ENCODE measurements at regions not wholly inside any gene's neighbourhood (a gene's known extent, or its start where the extent isn't known, plus 50 kb on each side); places are given as distances from the start of the nearest gene placed in this dataset.

DNA sequence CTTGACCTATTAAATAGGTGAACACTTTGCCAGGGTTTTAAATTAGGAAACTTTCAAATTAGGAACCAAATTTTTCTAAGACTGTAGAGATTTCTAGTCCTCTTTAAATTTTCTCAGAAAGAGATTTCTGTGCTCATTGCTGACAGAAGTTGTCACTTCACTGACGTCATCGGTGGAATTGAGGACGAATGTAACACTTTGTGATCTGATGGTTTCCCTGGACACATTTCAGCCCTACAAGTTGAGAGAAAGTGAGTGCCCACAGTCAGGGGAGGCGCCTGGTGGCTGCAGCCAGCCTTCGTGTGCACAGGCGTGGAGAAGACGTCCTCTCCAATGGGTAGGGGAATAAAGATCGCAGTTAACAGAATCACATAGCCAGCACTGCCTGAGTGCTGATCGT lies 396.5 kb upstream of the TSHZ3 start:
- H3K36me3 Mint-ChIP-seq (ENCODE audit: low read depth) = no peaks in the 10 kb centered on the region
- H3K4me3 Mint-ChIP-seq = no peak overlapping the region
- H3K4me1 Mint-ChIP-seq (ENCODE audit: low read depth) = no peaks in the 10 kb centered on the region
- H3K27ac Mint-ChIP-seq = no peak overlapping the region
- H3K27me3 Mint-ChIP-seq = no peaks in the 10 kb centered on the region
- no peaks in the 10 kb centered on the region for H3K9me3 Mint-ChIP-seq

DNA sequence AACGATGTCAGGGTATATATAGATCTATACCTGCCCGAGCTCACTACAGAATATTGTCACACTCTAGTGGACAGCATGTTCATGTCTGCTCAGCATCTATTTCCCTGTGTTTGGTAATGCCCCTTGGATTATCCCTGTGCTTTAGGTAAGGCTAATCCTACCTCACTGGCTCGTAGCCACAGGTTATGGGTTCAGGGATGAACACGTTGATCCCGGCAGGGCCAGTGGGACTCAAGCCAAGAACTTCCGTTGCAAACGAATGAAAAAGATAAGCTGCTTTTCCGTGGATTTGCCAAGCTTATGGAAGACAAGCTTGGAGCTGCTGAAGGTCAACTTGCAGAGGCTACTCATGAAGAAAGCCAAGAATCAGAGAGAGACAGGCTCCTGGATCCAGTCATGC lies 400.0 kb upstream of the TSHZ3 start:
- no peaks in the 10 kb centered on the region for H3K9me3 Mint-ChIP-seq
- H3K4me3 Mint-ChIP-seq = no peak overlapping the region
- no peak overlapping the region for H3K27ac Mint-ChIP-seq
- no peaks in the 10 kb centered on the region for H3K36me3 Mint-ChIP-seq (ENCODE audit: low read depth)
- H3K27me3 Mint-ChIP-seq = no peaks in the 10 kb centered on the region
- H3K4me1 Mint-ChIP-seq (ENCODE audit: low read depth) = no peaks in the 10 kb centered on the region

DNA sequence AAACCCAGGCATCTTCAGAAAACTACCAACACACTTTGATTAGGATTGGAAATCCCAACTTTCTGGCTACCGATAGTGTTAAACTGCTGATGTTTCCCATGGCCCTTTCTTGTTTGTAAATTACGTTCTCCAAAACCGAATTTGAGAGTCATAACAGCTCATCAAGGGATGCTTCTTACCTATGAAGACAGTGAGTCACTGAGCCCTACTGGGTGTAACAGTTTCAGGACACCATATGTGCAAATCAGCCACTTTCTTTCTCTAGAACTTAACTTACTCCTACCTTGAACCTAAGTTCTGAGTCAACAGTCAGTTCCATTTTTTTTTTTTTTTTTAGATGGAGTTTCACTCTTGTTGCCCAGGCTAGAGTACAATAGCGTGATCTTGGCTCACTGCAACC lies 410.1 kb upstream of the TSHZ3 start:
- H3K9me3 Mint-ChIP-seq = peaks cover 4% of the 10 kb centered on the region
- no peak overlapping the region for H3K4me3 Mint-ChIP-seq
- no peaks in the 10 kb centered on the region for H3K36me3 Mint-ChIP-seq (ENCODE audit: low read depth)
- H3K27me3 Mint-ChIP-seq = no peaks in the 10 kb centered on the region
- no peaks in the 10 kb centered on the region for H3K4me1 Mint-ChIP-seq (ENCODE audit: low read depth)
- no peak overlapping the region for H3K27ac Mint-ChIP-seq

DNA sequence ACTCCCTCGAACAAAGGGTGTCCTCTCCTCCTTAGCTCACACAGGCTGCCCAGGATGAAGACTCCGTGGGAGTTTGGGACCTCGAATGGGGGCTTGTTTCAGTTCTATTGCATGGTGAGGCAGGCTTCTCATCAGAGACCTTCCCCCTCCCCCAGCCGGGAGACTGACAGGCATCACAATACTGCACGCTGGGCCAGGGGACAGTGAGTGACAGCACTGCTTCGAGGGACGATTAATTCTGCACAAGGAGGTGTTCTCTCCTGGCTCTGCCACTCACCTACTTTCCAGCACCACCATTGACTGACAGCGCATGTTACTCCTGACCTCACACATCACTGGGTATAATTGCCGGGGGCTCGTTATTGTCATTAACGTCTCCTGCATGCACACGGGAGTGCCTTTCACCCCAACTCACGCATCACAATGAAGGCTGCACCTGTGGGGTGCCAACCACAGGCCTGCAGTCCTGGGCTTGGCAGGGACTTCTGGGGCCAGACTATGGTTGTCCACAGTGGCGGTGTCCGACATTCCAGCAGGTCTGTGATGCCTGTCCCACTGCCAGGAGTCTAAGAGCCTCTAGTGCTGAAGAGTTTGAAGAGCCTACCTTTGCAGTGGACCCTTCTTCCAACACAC lies 412.2 kb upstream of the TSHZ3 start:
- Mint-ChIP-seq H3K4me3 (no peak overlapping the region), H3K4me1 (ENCODE audit: low read depth) (no peaks in the 10 kb centered on the region), H3K9me3 (peaks cover 4% of the 10 kb centered on the region), H3K27me3 (no peaks in the 10 kb centered on the region), H3K27ac (no peak overlapping the region), H3K36me3 (ENCODE audit: low read depth) (no peaks in the 10 kb centered on the region)

DNA sequence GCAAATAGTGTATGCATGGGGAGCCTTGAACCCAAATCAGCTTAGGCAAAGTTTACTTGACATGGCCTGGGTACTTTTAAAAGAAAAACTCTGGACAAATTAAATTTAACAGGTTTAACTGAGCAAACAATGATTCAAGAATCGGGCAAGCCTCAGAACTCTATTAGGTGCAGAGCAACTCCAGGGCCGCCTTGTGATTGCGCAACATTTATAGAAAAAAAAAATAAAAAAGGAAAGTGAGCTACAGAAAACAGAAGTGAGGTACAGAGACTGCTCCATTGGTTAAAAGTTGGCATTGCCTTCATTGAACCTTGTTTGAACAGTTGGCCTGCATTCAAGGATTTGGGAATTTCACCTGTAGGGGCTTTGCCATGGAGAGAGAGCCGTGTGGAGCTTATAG lies 421.0 kb upstream of the TSHZ3 start:
- Mint-ChIP-seq H3K4me1 (ENCODE audit: low read depth) (no peaks in the 10 kb centered on the region), H3K27ac (no peak overlapping the region), H3K4me3 (no peak overlapping the region), H3K27me3 (peaks cover 3% of the 10 kb centered on the region), H3K36me3 (ENCODE audit: low read depth) (no peaks in the 10 kb centered on the region), H3K9me3 (peaks cover 4% of the 10 kb centered on the region)

DNA sequence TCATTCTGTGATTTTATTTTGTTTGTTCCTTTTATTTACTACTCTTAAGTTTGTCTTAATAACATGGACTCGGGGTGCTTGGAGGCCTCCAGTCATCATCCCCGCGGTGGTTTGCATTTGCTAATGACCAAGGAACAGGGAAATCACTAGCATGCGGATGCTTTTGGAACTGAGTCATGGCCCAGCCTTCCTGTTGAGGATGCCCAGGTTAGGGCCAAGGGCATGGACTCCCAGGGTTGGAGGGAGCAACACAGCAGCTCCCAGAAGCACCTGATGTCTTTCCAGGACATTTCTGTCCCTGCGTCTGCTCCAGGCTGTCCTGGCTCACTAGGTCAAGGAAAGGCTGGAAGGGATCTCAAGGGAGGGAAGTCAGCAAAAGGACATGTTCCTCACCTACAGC lies 423.7 kb upstream of the TSHZ3 start:
- Mint-ChIP-seq H3K27ac (no peak overlapping the region), H3K9me3 (peaks cover 3% of the 10 kb centered on the region), H3K36me3 (ENCODE audit: low read depth) (no peaks in the 10 kb centered on the region), H3K4me1 (ENCODE audit: low read depth) (no peaks in the 10 kb centered on the region), H3K4me3 (no peak overlapping the region), H3K27me3 (no peaks in the 10 kb centered on the region)

DNA sequence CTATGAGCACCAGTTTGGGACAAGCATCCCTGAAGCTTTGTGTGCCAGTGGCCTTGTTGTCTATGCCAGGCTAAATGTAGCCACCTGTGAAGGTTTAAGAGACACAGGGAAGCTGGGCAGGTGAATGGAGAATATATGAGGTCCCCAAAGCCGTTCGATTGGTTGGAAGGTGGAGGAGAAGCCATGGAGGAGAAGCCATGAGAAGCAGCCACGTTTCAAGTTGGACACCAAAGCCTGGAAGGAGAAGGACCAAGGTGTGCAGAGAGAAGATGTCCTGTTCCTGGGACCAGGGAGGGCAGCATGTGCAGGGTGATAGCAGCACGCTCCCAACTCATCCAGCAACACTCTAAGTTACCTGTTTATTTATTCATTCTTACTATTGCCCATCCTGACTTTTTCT lies 432.3 kb upstream of the TSHZ3 start:
- Mint-ChIP-seq H3K27ac (no peak overlapping the region), H3K4me3 (no peak overlapping the region)

DNA sequence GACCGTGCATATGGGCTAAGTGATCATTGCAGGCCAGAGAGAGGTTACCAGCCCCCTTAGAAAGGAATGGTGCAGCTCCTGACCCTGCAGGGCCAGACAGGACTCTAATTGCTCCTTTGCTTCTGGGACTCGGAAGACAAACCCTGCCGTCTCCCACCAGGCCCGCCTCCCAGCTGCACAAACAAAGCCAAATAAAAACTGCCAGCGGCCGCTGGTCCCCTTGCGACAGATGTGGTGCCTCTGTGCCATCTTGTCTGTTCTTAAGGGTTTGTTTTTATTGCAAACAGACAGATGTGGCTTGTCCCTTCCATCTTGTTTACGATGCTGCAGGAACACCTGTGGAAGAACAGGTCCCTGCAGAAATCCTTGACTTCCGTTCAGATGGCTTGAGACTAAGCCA lies 434.4 kb upstream of the TSHZ3 start:
- Mint-ChIP-seq H3K4me1 (ENCODE audit: low read depth) (no peaks in the 10 kb centered on the region), H3K9me3 (no peaks in the 10 kb centered on the region), H3K4me3 (no peak overlapping the region), H3K27me3 (peaks cover 4% of the 10 kb centered on the region), H3K27ac (no peak overlapping the region), H3K36me3 (ENCODE audit: low read depth) (no peaks in the 10 kb centered on the region)

More for the DNA sequence above, 432.3 kb upstream of the TSHZ3 start:
- Mint-ChIP-seq H3K4me1 (ENCODE audit: low read depth) (no peaks in the 10 kb centered on the region), H3K27me3 (no peaks in the 10 kb centered on the region), H3K9me3 (peaks cover 3% of the 10 kb centered on the region), H3K36me3 (ENCODE audit: low read depth) (no peaks in the 10 kb centered on the region)

DNA sequence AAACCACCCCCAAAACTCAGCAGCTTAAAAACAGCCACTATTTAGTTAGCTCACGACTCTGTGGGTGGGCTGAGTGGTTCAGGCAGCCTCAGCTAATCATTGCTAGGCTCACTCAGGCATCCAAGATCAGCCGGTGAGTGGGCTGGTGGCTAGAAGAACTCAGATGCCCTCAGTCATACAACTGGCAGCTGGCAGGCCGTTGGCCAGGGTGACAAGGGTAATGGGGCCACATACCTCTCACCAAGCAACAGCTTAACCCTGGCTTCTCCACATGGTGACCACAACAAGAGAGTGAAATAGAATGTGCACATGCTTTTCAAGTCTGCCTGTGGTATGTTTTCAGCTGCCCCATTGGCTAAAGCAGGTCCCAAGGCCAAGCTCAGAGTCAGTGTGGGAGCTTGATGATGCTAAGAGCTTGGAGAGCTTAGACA lies 435.4 kb upstream of the TSHZ3 start:
- H3K4me1 Mint-ChIP-seq (ENCODE audit: low read depth) = no peaks in the 10 kb centered on the region
- H3K36me3 Mint-ChIP-seq (ENCODE audit: low read depth) = no peaks in the 10 kb centered on the region
- no peak overlapping the region for H3K4me3 Mint-ChIP-seq
- H3K27ac Mint-ChIP-seq = no peak overlapping the region
- H3K9me3 Mint-ChIP-seq = peaks cover 7% of the 10 kb centered on the region
- peaks cover 6% of the 10 kb centered on the region for H3K27me3 Mint-ChIP-seq

DNA sequence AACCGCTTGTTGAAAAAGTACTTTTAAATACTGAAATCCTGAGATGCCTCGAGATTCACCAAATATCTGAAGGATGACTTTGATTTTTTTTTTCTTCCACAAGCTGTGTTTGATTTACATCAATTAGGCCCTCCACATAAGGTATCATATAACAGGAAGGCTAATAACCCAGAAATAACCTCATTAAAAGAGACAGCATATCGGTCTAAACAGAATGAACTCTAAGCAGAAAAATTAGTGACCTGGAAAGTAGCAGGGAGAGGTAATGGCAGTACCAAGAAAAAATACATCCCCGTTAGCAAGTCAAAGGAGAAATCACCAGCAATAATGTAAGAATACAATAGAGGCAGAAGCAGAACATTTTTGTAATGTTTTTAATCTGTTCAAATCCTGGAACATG lies 452.4 kb upstream of the TSHZ3 start:
- peaks cover 3% of the 10 kb centered on the region for H3K27me3 Mint-ChIP-seq
- H3K36me3 Mint-ChIP-seq (ENCODE audit: low read depth) = no peaks in the 10 kb centered on the region
- no peak overlapping the region for H3K4me3 Mint-ChIP-seq
- peaks cover 10% of the 10 kb centered on the region for H3K9me3 Mint-ChIP-seq
- no peak overlapping the region for H3K27ac Mint-ChIP-seq
- H3K4me1 Mint-ChIP-seq (ENCODE audit: low read depth) = no peaks in the 10 kb centered on the region

DNA sequence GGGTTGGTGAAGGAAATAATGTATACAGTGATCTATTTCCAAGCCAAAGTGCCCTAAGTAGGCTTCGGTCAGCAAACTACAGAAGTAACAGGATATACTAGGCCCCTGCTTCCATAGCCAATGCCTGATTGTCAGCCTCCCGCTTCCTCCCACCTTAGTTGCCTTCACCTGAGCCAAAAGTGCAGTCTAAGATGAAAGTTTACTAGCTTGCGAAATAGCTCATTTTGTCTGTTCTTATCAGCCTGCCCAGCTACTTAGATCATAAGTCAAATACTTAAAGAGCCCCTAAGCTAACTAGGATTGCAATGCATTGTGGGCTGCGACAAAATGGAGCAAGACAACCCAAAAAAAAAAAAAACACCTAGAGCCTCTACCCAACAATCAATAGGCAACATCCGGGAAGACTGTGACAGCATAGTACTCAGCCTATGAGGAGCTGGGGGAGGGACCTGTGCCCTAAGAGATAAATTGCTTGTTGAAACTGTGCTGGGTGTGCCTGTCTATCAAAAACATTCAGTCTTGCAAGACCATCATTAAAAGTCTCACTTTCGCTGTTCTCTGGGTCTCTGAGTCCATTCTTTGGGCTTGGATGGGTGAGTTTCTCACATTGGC lies 454.7 kb upstream of the TSHZ3 start:
- Mint-ChIP-seq H3K4me1 (ENCODE audit: low read depth) (no peaks in the 10 kb centered on the region), H3K9me3 (no peaks in the 10 kb centered on the region), H3K4me3 (no peak overlapping the region), H3K27me3 (peaks cover 3% of the 10 kb centered on the region), H3K36me3 (ENCODE audit: low read depth) (no peaks in the 10 kb centered on the region), H3K27ac (no peak overlapping the region)

DNA sequence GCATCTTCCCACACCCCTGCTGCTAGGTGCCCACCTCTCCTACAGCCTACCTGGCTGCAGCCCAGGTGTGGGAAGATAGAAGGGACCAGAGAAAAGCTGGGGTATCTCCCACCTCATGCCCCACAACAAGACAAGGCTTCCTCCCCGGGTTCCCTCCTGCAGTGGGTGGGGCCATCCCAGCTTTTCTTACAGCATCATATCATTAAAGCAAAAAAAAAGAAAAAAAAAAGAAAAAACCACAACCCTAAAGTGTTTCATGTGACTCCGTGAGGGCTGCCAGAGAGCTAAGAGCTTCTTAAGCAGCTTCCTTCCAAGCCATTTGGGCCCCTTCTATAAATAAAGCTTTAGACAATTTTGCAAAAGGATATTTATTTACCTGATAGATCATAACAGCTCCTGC lies 455.4 kb upstream of the TSHZ3 start:
- Mint-ChIP-seq H3K4me3 (no peak overlapping the region), H3K27ac (no peak overlapping the region), H3K4me1 (ENCODE audit: low read depth) (no peaks in the 10 kb centered on the region), H3K36me3 (ENCODE audit: low read depth) (no peaks in the 10 kb centered on the region), H3K9me3 (no peaks in the 10 kb centered on the region), H3K27me3 (peaks cover 3% of the 10 kb centered on the region)

DNA sequence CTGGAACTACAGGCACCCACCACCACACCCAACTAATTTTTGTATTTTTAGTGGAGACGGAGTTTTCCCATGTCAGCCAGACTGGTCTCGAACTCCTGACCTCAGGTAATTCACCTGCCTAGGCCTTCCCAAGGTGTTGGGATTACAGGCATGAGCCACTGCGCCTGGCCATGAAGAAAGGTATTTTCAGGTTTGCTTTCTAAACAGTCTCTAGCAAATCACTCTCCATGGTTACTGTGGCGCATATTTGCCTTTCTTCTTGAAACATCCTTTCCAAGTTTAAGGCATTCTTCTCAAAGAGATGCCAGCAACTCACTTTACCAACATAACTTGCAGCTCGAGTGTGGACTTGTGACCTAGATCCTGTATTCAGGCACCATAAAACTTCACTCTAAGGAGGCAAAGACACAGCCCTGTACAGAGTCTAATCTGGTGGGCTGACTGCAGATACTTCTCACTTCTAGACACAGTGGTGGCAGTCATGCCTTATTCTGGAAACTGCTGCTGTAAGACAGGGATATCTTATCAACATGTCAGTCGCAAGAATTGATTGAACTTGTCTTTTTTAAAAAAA lies 461.4 kb upstream of the TSHZ3 start:
- no peak overlapping the region for H3K4me3 Mint-ChIP-seq
- no peaks in the 10 kb centered on the region for H3K4me1 Mint-ChIP-seq (ENCODE audit: low read depth)
- no peak overlapping the region for H3K27ac Mint-ChIP-seq
- no peaks in the 10 kb centered on the region for H3K27me3 Mint-ChIP-seq
- H3K36me3 Mint-ChIP-seq (ENCODE audit: low read depth) = no peaks in the 10 kb centered on the region
- peaks cover 2% of the 10 kb centered on the region for H3K9me3 Mint-ChIP-seq

DNA sequence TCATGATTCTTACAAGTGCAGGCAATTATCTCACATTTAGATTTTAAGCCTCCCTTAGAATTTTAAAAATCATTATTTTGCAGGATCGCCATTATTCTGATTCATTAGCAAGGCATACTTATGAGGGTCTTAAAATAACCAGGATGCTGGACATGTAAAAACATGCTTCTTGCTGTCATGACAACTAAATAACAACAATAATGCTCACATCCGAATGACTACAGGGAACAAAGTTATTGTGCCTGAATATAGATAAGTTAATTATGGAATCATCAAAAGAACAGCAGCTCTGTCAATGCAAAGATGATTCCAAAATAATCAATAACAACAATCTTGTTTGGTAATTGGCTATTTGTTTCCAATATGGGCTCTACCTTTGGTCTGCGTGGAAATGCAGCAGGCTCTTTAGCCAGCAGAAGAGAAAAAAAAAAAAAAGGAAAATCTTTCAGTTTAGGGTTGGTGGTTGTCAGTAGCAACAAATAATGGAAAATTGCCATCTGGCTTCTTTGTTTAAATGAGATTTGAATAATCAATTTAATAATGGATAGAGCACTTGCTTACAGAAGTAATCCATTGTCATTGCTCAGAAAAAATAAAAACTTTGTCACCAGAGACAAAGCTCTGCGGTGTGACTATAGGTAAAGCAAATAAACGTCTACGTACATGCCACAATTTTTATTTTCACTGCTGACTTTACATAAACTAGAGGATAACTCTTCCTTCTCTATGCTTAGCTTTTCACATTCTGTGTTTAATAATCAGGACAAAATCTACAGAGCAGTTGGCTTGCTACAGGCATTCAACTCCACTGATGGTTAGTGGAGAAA lies 468.9 kb upstream of the TSHZ3 start:
- no peaks in the 10 kb centered on the region for H3K36me3 Mint-ChIP-seq (ENCODE audit: low read depth)
- no peaks in the 10 kb centered on the region for H3K4me1 Mint-ChIP-seq (ENCODE audit: low read depth)
- H3K27ac Mint-ChIP-seq = no peak overlapping the region
- H3K9me3 Mint-ChIP-seq = peaks cover 9% of the 10 kb centered on the region
- no peaks in the 10 kb centered on the region for H3K27me3 Mint-ChIP-seq
- H3K4me3 Mint-ChIP-seq = no peak overlapping the region

DNA sequence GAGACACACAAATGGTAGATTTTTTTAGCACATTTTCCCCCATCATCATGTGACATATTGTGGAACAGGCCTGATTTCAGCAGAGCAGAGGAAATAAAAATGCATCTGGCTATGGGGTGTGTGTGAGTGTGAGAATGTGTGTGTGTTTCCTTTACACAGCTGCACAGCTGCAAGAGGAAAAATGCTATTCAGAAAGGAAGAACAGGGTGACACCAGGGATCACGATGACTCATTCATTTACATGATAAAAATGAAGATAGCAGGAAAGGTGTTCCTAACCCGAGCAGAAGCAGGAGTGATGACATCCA lies 469.5 kb upstream of the TSHZ3 start:
- Mint-ChIP-seq H3K9me3 (peaks cover 9% of the 10 kb centered on the region), H3K27me3 (no peaks in the 10 kb centered on the region), H3K36me3 (ENCODE audit: low read depth) (no peaks in the 10 kb centered on the region), H3K4me1 (ENCODE audit: low read depth) (no peaks in the 10 kb centered on the region), H3K4me3 (no peak overlapping the region), H3K27ac (no peak overlapping the region)
